Mesothelial cell of epicardium (in vitro differentiated cells): ENCODE measurements at regions not wholly inside any gene's neighbourhood (a gene's known extent, or its start where the extent isn't known, plus 50 kb on each side); places are given as distances from the start of the nearest gene placed in this dataset.

ENCODE experiments used
- DNase-seq, 2 experiments: peaks; one replicate each; pipeline ENCODE4 v3.0.0; 2021; ENCODE audit warnings: low spot score in 2 of 2; ENCODE audit not compliant: unreplicated experiment in 2 of 2
- H3K27ac Mint-ChIP-seq: 2 replicates; pipeline ENCODE4 v1.8.0; 2021; ENCODE audit warnings: mixed read lengths
- H3K27me3 Mint-ChIP-seq: 2 replicates; pipeline ENCODE4 v1.8.0; 2021; ENCODE audit warnings: low read depth, mixed read lengths
- H3K36me3 Mint-ChIP-seq: 2 replicates; pipeline ENCODE4 v1.8.0; 2021; ENCODE audit warnings: mixed read lengths
- H3K4me1 Mint-ChIP-seq: 2 replicates; pipeline ENCODE4 v1.8.0; 2021; ENCODE audit warnings: mixed read lengths
- H3K4me3 Mint-ChIP-seq: 2 replicates; pipeline ENCODE4 v1.8.0; 2021; ENCODE audit warnings: mild to moderate bottlenecking, moderate library complexity, mixed read lengths
- H3K9me3 Mint-ChIP-seq: 2 replicates; pipeline ENCODE4 v1.8.0; 2021; ENCODE audit warnings: mixed read lengths
- CTCF ChIP-seq: fragments of 200-600 bp; sonication (generic); IDR thresholded peaks from one replicate; pipeline ENCODE4 v1.5.0; 2021; ENCODE audit warnings: antibody characterized with exemption; ENCODE audit not compliant: unreplicated experiment

GRCh38 chrX:39016556-39016955 is 215.3 kb downstream of the MID1IP1 start:
- TF ChIP-seq CTCF = no peak
- no peak for DNase-seq
- H3K27me3 Mint-ChIP-seq = no peaks in the 10 kb centered on the region
- H3K27ac Mint-ChIP-seq = no peak overlapping the region
- H3K36me3 Mint-ChIP-seq = no peaks in the 10 kb centered on the region
- H3K9me3 Mint-ChIP-seq = peaks cover 28% of the 10 kb centered on the region
- no peak overlapping the region for H3K4me3 Mint-ChIP-seq
- peaks cover 26% of the 10 kb centered on the region for H3K4me1 Mint-ChIP-seq

DNA sequence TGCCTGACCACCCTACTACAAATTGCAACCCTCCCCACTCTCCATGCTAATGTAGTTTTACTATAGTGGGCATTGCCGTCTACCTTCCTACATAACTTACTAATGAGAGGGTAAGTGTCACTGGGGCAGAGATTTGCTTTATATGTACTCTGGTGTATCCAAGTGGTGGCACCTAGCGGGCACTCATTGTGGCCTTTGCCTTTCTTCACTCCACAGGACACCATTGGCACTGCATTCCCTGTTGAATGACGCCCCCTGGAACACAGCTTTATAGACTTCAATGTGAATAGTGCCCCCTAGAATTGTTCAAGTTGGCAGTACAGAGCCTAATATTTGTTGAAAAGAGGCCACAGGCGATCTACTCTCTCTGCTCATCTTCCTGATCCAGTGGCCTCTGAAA is 215.8 kb downstream of the MID1IP1 start:
- Mint-ChIP-seq H3K9me3 (peaks cover 31% of the 10 kb centered on the region), H3K4me3 (no peak overlapping the region), H3K27ac (no peak overlapping the region), H3K36me3 (no peaks in the 10 kb centered on the region), H3K4me1 (peaks cover 24% of the 10 kb centered on the region), H3K27me3 (no peaks in the 10 kb centered on the region)
- no peak for DNase-seq
- no peak for TF ChIP-seq CTCF

DNA sequence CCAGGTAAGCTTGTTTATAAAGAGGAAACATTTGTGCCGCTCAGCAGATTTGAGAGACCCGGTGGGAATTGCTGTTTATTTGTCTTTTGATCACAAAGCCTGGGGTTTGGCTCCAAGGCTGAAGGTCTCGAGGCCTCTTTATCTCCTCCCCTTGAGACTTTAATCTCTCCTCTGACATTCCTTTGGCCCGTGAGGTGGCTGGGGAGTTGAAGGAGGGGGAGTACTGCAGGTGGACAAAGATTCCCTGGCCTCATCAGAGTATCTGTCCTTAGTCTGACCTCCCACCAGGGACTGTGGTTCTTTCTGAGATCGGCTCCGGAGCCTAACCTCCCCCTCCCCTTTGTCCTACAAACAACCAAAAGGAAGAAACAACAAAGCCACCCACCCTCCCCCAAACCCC is 216.5 kb downstream of the MID1IP1 start:
- Mint-ChIP-seq H3K9me3 (peaks cover 35% of the 10 kb centered on the region), H3K4me1 (peaks cover 19% of the 10 kb centered on the region), H3K4me3 (no peak overlapping the region), H3K27me3 (no peaks in the 10 kb centered on the region), H3K27ac (no peak overlapping the region), H3K36me3 (no peaks in the 10 kb centered on the region)
- DNase-seq = no peak
- TF ChIP-seq CTCF = no peak

- Mint-ChIP-seq H3K27ac (no peak overlapping the region), H3K4me1 (peaks cover 12% of the 10 kb centered on the region), H3K36me3 (no peaks in the 10 kb centered on the region), H3K9me3 (peaks cover 43% of the 10 kb centered on the region), H3K4me3 (no peak overlapping the region), H3K27me3 (no peaks in the 10 kb centered on the region)
- TF ChIP-seq CTCF = no peak
- DNase-seq = no peak
Observed at GRCh38 chrX:39018541-39018940, 217.3 kb downstream of the MID1IP1 start.

GRCh38 chrX:39019056-39019455 is 217.8 kb downstream of the MID1IP1 start:
- H3K27ac Mint-ChIP-seq = no peak overlapping the region
- peaks cover 47% of the 10 kb centered on the region for H3K9me3 Mint-ChIP-seq
- no peak for TF ChIP-seq CTCF
- peaks cover 12% of the 10 kb centered on the region for H3K4me1 Mint-ChIP-seq
- H3K36me3 Mint-ChIP-seq = no peaks in the 10 kb centered on the region
- H3K27me3 Mint-ChIP-seq = no peaks in the 10 kb centered on the region
- no peak for DNase-seq
- H3K4me3 Mint-ChIP-seq = no peak overlapping the region

DNA sequence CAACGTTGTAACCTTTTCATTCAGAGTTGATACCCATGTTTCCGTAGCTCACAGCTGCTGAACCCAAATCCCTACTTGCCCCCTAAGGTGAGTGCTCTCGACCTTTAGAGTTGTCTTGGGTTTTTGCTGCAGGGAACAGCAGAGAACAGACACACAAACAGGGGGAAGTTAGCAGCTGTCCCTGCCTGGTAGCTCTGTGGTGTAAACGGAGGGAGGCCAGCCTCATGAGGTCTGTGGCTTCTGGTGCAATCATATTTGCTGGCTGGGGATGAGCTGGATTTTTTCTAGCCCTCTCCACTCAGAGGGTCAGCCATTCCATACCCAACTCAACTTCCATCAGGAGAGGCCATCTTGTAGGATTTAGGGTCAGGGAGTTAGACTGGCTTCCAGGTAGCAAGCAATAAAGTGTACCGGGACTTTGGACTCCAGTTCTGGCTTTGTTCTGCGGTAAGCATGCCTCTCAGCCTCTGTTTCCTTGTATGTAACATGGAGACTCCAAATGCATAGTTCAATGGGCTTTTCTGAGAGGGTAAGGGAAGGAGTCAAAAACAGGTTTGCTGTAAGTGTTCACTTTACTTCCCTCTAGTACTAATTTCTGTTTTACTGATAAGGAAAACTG is 218.9 kb downstream of the MID1IP1 start:
- TF ChIP-seq CTCF = no peak
- Mint-ChIP-seq H3K36me3 (no peaks in the 10 kb centered on the region), H3K9me3 (peaks cover 45% of the 10 kb centered on the region), H3K27me3 (no peaks in the 10 kb centered on the region), H3K4me1 (peaks cover 8% of the 10 kb centered on the region), H3K4me3 (no peak overlapping the region), H3K27ac (no peak overlapping the region)
- DNase-seq = no peak
